ENCODE measurements at regions not wholly inside any gene's neighbourhood (a gene's known extent, or its start where the extent isn't known, plus 50 kb on each side); places are given as distances from the start of the nearest gene placed in this dataset.
"Not testable (repeated sequence)": the region's sequence is repeated elsewhere in the genome, so short reads cannot be mapped to it uniquely, and the experiment has no call there.

DNA sequence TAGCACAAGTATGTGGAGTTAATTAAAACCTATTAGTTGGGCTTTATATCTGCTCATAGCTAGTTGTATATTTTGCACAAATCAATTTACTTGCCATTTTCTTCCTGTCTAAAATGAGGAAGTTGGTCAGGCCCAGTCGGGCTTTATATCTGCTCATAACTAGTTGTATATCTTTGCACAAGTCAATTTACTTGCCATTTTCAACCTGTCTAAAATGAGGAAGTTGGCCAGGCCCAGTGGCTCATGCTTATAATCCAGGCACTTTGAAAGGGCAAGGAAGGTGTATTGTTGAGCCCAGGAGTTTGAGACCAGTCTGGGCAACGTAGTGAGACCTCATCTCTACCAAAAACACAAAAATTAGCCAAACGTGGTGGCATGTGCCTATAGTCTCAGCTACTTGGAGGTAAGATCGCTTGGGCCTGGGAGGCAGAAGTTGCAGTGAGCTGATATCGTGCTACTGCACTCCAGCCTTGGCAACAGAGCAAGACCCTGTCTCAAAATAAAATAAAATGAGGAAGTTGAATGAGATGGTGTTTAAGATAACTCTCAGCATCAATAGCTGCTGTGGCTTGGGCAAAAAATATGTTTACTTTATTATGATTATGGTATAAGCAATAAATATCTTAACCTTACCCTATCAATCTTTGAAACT, 1558.6 kb upstream of the RAG2 start:
- DNase-seq (ENCODE audit: low spot score): no peak

GRCh38 chr11:38155856-38156255, 1557.8 kb upstream of the RAG2 start:
- no peak for DNase-seq (ENCODE audit: low spot score)

DNA sequence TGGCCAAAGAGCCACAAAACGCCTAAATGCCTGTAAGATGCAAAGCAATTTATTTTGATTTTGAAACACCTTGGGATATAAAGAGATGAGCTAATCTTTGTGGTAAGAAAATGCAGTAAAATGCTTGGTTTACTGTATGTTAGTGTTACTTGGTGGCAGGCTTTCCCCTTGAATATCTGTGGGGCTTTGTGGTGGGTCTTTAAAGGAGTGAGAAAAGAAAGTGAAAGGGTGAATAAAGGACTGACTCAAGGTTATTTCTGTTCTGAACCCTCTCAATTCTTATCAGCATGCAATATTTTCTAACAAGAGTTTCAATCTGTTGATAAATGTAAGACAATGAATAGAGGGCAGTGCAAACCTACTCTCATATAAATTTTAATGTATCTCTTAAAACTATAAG, 1555.9 kb upstream of the RAG2 start:
- DNase-seq (ENCODE audit: low spot score): no peak

GRCh38 chr11:38143852-38144251, 1545.8 kb upstream of the RAG2 start:
- DNase-seq (ENCODE audit: low spot score): no peak

- no peak for DNase-seq (ENCODE audit: low spot score)
These were observed 1540.9 kb upstream of the RAG2 start for GRCh38 chr11:38138972-38139371.

DNA sequence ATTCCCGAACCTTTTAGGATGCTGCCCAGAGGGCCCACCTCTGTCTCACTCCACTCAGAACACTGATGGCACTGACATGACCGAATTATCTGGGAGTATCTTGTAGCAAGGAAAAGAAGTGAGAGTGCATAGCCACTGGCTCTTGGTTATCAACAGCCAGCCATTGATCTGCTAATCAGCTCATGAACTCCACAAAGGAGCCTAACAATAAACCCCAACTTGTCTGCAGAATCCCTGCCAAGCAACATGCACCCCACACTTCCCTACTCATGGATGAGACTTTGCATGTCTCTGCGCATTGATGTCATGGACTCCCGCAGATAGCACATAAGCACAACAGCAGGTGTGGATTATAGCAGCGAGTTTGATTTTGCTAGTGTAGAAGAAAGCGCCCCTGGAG, 1538.9 kb upstream of the RAG2 start:
- no peak for DNase-seq (ENCODE audit: low spot score)

GRCh38 chr11:38131535-38131934, 1533.5 kb upstream of the RAG2 start:
- no peak for DNase-seq (ENCODE audit: low spot score)

GRCh38 chr11:38130976-38131375, 1532.9 kb upstream of the RAG2 start:
- no peak for DNase-seq (ENCODE audit: low spot score)

DNA sequence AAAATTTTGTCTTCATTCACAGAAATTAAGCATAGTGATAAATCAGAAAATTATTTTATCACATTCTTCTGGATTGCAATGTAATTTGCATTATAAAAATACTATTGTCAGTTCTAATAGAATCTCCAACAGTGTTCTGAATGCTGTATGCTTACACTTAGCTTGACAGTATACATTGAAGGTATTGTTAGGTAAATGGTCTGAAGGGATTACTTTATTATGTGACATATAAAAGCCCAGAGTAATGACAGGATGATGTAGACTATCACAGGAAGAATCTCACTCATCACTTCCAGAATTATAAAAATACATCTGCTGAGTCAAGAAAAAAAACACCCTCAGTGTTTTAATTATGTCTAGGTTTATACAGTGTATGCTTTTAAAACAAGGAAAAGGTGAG, 1532.5 kb upstream of the RAG2 start:
- DNase-seq (ENCODE audit: low spot score): no peak

DNA sequence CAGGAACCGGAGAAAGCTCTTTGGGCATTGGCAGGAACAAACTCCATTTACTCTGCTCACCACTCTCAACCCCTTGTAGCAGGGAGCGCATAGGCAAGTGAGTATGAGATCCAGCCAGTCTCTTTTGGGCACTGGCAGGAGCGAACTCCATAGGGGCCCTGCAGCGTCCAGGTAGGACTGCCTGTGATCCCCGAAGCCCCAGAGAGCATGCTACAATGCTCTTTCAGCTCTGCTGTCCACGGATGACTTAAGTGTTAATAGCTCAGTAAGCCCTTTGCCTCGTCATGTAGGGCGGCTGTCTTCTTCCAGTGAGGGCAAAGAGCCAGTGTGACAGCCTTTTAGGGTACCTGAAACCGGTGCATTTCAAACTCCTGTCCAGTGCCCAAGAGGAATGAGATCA, 1525.6 kb upstream of the RAG2 start:
- no peak for DNase-seq (ENCODE audit: low spot score)

GRCh38 chr11:38116616-38117015, 1518.6 kb upstream of the RAG2 start:
- DNase-seq (ENCODE audit: low spot score): not testable (repeated sequence)

- not testable (repeated sequence) for DNase-seq (ENCODE audit: low spot score)
These were observed 1517.3 kb upstream of the RAG2 start for GRCh38 chr11:38115381-38115780.

DNA sequence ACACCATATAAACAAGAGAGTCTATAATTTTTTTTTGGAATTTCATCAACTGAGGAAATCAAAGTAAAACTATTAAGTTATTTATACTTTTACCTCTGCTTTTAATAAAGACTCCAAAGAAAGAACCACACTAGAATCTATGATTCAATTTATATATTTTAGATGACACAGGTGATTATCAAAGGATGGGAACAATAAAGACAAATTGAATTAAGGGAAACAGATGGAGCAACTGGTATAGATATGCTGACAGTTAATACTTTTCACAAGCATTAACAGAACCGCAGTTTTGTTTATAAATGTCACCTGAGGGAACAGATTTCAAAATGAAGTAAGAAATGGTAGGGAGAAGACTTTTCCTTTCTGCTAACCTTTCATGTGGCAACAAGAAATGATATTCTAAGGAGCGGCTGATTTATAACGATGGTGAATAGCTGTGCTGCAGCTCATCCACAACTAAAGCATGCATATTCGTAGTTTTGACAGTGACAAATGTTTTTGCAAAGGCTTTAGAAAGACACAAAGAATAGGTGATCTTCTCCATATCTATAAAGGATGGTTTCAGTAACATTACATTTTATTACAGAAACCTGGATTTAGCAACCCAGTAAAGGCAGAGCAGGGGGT, 1502.9 kb upstream of the RAG2 start:
- no peak for DNase-seq (ENCODE audit: low spot score)

DNA sequence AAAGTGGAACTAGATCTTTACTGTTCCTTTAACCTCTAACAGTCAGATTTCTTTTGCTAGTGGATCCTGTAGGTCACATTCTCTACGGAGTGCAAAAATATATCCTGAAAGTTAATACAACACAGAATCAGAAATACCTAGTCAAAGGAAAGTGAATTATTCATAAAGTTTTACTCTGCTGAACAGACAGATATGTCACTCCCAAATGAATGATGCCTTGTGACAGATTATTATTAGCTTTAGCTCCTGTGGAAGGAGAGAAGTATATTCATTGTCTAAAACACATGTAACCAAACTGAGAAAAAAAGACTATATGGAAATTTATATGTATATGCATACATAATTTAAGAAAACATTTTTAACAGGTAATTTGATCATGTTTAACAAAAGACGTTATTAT, 1497.2 kb upstream of the RAG2 start:
- DNase-seq (ENCODE audit: low spot score): no peak

DNA sequence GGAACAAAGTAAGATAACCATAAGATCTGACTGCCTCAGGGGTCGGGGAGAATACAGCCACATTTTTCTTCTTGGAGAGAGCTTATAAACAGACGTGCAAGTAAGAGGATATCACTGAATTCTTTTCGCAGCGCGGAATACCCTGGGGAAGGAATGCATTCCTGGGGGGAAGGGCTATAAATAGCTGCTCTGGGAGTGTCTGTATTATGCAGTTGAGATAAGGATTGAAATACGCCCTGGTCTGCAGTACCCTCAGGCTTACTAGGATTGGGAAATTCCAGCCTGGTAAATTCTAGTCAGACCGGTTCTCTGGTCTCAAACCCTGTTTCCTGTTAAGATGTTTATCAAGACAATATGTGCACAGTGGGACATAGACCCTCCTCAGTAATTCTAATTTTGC, 1491.7 kb upstream of the RAG2 start:
- no peak for DNase-seq (ENCODE audit: low spot score)

DNA sequence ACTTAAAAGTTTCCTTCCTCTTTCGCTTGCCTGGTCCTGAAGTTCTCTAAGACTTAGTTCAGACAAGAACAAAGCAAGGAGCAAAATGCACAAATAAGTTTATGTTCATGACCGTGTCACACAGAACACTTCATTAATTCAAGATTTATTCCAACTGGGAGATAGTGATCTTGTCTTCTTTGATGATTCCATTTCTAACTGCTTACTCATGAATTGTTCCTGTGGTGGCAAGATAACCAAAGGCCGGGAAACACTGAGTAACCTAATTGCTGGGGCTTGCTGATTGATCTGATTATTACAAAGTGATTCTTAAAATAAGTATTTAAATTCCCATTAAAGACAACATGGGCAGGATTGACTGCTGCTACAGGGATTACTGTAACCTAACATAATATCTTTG, 1462.9 kb upstream of the RAG2 start:
- no peak for DNase-seq (ENCODE audit: low spot score)

DNA sequence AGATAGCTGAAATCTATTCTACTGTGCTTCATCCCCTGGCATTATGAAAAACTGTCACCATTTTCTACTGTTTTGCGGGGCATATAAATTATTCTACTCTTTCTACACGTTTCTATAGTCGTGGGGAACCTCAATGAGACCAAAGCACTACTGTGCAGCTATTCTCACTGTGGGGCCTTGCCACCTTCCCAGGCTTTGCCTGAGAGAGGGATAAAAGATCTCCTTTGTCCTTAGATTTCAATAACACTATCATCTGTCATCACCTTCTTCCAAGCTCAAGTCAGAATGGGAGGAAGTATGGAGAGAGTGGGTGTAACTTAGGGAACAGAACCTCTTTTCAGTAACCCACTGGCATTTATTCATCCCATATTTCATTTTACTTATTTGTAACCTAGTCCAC, 1462.1 kb upstream of the RAG2 start:
- no peak for DNase-seq (ENCODE audit: low spot score)

GRCh38 chr11:38046571-38047135, 1448.6 kb upstream of the RAG2 start:
- DNase-seq (ENCODE audit: low spot score): no peak

GRCh38 chr11:38043060-38043459, 1445.0 kb upstream of the RAG2 start:
- DNase-seq (ENCODE audit: low spot score): no peak

DNA sequence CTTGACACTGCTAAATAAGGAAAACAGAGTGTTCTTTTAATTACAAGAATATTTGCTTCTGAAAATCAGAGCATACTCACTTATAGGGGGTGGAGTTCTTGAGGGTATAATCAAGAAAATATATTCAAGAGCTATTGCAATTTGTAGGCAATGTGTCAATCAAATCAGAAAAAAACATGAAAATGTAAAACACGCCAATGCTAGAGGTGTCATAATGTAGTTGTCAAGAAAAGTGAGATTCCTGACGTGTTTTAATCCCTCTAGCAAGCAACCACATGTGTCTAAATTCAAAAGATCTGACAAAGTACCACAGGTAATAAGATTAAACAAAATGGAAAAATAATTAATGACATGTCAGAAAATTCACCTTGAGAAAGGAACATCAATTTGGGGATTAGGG, 1440.7 kb upstream of the RAG2 start:
- no peak for DNase-seq (ENCODE audit: low spot score)

GRCh38 chr11:38019072-38019775, 1421.2 kb upstream of the RAG2 start:
- no peak for DNase-seq (ENCODE audit: low spot score)

- DNase-seq (ENCODE audit: low spot score): no peak
These were observed 1416.4 kb upstream of the RAG2 start for GRCh38 chr11:38014405-38014804.

DNA sequence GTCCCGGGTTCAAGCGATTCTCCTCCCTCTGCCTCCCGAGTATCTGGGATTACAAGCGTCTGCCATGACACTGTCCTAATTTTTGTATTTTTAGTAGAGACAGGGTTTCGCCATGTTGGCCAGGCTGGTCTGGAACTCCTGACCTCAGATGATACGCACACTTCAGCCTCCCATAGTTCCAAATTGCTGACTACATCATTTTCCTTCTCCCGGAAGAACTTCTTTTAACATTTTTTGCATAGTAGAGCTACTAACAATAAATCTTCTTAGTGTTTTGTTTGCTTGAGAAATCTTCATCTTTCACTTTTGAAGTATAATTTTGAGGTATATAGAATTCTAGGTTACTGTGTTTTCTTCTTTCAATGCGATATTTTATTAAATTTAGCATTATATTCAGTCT, 1415.1 kb upstream of the RAG2 start:
- DNase-seq (ENCODE audit: low spot score): no peak
